GM21529 (cell line): ENCODE measurements at regions not wholly inside any gene's neighbourhood (a gene's known extent, or its start where the extent isn't known, plus 50 kb on each side); places are given as distances from the start of the nearest gene placed in this dataset.
"Not testable (repeated sequence)": the region's sequence is repeated elsewhere in the genome, so short reads cannot be mapped to it uniquely, and the experiment has no call there.

Source experiments
- ATAC-seq: cut with Tn5 transposase; IDR thresholded peaks from one replicate; pipeline ENCODE4 v1.9.1; 2021; ENCODE audit not compliant: unreplicated experiment

- not testable (repeated sequence) for ATAC-seq
Observed at GRCh38 chr7:149930374-149931068, 56.8 kb downstream of the ATP6V0E2 start.

DNA sequence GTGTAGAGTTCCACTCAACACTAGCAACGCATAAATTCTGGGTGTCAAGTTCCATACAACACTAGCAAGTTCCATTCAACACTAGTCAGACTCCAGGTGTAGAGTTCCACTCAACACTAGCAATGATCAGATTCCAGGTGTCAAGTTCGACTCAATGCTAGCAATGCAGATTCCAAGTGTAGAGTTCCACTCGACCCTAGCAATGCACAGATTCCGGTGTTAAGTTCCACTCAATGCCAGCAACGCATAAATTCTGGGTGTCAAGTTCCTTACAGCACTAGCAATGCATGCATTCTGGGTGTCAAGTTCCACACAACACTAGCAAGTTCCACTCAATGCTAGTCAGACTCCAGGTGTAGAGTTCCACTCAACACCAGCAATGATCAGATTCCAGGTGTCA, 60.0 kb downstream of the ATP6V0E2 start:
- ATAC-seq: not testable (repeated sequence)

GRCh38 chr7:149947346-149947745, 73.6 kb downstream of the ATP6V0E2 start:
- ATAC-seq: not testable (repeated sequence)

DNA sequence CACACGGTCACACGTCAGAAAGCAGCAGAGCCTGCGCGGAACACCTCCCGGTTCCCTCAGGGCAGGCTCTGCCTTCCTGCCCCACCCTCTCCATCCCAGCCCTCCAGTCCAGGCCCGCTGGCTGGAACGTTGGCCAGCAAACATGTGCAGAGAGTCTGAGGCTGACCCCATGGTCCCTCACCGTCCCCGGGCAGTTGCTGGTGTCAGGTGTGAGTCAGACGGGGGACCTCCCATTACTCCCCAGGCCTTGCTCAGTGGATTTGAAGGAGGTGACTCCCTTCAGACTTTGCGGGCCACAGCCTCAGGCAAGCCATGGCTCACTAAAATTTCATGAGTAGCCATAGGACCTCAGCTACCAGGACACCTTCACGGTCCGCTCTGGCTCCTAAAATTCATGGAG, 74.7 kb downstream of the ATP6V0E2 start:
- not testable (repeated sequence) for ATAC-seq

- ATAC-seq: not testable (repeated sequence)
Observed at GRCh38 chr7:149949863-149950577, 76.3 kb downstream of the ATP6V0E2 start.

GRCh38 chr7:149950578-149950924, 76.8 kb downstream of the ATP6V0E2 start:
- ATAC-seq: not testable (repeated sequence)

DNA sequence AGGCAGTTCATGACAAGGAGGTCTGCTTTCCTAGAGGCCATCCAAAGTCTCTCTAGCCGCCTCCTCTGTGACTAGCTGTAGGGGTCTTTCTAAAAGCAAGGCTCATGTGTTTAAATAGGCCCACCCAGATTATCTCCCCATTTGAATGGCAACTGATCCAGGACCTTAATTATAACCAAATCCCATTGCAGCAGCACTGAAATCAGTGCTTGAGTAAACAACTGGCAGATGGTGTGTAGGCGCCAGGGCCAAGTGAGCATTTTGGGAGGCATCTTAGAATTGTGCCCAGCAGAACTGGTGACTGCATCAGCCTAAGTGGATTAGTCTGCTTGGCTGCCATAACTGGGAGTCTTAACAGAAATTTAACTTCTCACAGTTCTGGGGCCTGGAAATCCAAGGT, 77.8 kb downstream of the ATP6V0E2 start:
- ATAC-seq: not testable (repeated sequence)

DNA sequence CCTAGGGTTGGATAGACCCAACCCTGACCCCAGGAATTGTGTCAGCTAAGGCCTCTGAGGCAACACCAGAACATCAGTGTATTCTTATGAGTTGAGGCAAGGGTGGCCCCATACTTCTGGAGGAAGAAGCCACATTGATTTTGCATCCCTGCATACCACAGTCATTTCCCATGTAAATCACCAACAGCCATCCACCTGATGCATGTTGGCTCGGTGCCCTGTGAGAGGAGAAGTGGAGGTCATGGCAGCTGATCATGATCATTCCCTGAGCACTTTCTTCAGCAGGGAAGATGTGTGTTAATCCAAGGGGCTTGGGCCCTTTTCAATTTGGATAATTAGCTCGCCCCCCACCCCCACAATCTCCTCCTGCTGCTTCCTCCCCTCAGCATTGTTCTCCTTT, 85.1 kb downstream of the ATP6V0E2 start:
- not testable (repeated sequence) for ATAC-seq

- not testable (repeated sequence) for ATAC-seq
Observed at GRCh38 chr7:149960863-149961262, 87.1 kb downstream of the ATP6V0E2 start.

- not testable (repeated sequence) for ATAC-seq
Observed at GRCh38 chr7:149961878-149962277, 88.1 kb downstream of the ATP6V0E2 start.

GRCh38 chr7:149962685-149963319, 89.0 kb downstream of the ATP6V0E2 start:
- not testable (repeated sequence) for ATAC-seq

GRCh38 chr7:149963985-149964384, 90.2 kb downstream of the ATP6V0E2 start:
- ATAC-seq: not testable (repeated sequence)

- ATAC-seq: not testable (repeated sequence)
Observed at GRCh38 chr7:149966444-149966843, 92.7 kb downstream of the ATP6V0E2 start.

- ATAC-seq: not testable (repeated sequence)
Observed at GRCh38 chr7:149972977-149973376, 99.2 kb downstream of the ATP6V0E2 start.

- ATAC-seq: not testable (repeated sequence)
Observed at GRCh38 chr7:149973681-149974080, 99.9 kb downstream of the ATP6V0E2 start.

GRCh38 chr7:149975608-149976007, 101.8 kb downstream of the ATP6V0E2 start:
- ATAC-seq: not testable (repeated sequence)

DNA sequence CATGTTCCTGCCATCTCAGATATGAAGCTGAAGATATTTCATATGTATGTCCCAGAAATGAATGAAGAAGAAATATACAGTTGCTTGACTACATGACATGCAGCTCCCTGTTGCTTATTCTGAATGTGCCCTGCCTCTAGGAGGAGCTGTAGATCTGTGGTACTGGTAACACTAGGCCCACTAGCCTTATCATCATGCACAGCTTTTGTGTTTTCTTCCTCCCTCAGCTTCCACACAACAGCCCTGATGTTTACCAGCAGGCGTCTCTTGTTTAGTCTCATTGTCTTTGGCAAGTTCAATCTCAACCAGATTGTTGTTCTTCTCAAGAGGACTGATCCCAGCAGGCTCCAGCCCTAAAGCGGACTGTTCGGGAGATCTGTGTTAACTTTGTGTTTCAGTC, 104.8 kb downstream of the ATP6V0E2 start:
- not testable (repeated sequence) for ATAC-seq

DNA sequence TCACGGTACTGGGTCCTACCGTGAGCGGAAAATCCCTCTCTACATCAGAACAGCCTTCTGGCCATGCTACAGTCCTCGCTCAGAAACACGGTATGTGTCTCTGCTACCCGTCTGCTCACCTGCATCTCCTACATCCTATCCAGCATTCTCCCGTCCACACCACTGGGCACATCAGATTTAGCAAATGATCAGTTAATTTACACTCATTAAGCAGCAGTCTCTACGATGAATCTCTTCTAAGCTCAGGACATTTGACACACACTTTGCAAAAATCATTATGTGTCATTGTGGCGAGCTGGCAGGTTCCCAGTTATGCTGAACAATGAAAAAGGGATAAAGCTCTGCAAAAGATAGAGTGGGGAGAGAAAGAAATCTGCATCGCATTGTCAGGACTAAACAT, 105.2 kb downstream of the ATP6V0E2 start:
- not testable (repeated sequence) for ATAC-seq

- not testable (repeated sequence) for ATAC-seq
Observed at GRCh38 chr7:149982537-149983112, 108.9 kb downstream of the ATP6V0E2 start.

DNA sequence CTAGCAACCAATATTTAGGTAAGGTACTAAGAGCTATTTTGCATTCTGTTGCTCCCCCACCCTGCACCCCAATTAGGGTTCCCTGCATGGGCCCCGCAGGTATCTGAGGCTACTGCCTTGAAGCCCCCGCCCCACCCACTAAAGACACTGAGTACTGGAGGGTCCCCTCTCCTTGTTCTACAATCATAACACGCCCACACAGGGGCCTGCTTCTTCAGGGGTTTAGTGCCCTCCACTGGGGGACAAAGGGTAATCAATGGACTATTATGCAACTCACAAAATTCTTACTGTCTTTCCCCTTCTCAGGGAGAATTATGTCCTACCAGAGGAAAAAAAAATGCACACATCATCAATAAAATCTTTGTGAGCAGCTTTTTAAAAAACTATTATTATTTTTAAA, 113.1 kb downstream of the ATP6V0E2 start:
- ATAC-seq: not testable (repeated sequence)

- ATAC-seq: not testable (repeated sequence)
Observed at GRCh38 chr7:149991652-149992302, 118.0 kb downstream of the ATP6V0E2 start.
